NCI-H1694 (cell line): ENCODE measurements at regions not wholly inside any gene's neighbourhood (a gene's known extent, or its start where the extent isn't known, plus 50 kb on each side); places are given as distances from the start of the nearest gene placed in this dataset.
"Not testable (repeated sequence)": the region's sequence is repeated elsewhere in the genome, so short reads cannot be mapped to it uniquely, and the experiment has no call there.

Source experiments
- DNase-seq: peaks from one replicate; lab custom pipeline; 2025; lab: John Stamatoyannopoulos, UW

DNA sequence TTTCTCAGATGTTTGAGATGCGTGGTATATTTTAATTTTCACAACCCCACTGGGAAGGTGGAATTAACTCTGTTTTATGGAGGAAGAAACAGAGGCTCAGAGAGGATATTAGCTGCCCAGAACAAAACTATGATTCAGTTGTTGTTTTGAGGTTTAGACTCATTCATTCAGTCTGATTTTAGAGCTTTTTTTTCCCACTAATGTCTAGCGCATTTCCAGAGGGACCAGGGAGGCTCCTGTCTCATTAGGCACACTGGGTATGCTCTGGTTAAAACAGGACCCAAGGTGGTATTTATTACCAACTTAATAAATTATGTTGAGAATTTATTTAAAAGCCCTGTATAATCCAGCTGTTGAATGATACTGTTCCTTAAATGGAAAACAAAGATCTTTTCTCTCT, 272.0 kb upstream of the RGMA start:
- no peak for DNase-seq

DNA sequence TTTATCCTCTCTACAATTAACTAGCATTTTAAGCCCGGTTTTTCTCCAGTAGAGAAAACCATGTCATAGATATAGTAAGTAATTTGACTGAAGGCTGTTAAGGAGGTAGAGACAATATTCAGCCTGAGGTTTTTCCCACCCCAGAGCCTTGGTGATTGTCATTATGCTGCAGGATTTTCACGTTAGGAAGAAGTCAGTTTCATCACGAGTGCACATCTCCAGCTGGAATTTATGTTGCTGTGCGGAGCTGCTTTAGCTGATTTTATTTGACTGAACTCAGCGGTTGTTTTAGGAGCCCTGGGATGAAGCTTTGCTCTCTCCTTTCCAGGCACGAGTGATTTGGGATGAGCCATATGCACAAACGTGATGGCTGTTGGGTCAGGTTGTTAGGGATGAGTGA, 271.3 kb upstream of the RGMA start:
- no peak for DNase-seq

DNA sequence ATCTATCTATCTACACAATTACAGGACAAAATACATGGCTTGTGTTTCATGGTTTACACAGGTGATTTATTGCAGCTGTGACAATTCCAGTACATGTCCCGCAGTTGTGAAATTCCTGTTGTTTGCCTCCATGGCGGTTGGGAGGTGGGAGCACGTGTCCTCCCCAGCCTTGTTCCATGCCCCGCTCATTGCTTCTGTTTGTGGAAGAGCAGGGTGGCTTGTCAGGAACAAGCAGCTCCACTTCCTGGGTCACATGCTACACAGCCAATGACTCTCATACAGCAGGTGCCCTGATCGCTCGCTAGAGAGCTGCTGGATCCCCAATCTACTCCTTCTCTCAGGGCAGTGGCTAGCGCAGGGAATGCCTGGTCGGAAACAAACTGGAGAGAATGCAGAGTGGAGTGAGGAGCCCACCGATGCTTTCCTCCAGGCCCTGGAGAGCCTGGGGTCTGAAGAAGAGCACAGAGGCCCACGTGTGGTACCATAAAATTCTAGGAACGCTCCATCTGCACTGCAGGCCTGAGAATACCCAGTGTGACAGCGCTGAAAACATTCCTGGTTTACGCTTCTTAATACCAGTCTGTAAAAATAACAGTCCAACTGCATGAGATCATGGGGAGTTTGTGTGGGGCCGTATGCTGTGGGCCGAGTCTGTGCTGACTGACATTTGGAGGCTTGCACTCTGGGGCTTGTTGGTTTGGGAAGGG, 270.6 kb upstream of the RGMA start:
- no peak for DNase-seq

DNA sequence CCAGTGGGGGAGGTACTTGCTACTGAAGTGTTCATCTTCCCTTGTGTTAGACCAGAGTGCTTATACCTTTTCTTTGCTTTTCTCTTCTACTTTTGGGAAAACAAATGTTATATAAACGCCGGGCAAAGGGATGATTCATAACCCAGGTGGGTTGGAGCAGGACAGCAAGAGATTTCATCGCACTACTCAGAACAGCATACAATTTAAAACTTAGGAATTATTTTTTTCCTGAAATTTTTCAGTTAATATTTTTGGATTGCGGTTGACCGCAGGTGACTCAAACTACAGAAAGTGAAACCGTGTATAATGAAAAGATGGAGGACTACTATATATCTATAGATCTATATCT, 270.0 kb upstream of the RGMA start:
- DNase-seq = no peak

DNA sequence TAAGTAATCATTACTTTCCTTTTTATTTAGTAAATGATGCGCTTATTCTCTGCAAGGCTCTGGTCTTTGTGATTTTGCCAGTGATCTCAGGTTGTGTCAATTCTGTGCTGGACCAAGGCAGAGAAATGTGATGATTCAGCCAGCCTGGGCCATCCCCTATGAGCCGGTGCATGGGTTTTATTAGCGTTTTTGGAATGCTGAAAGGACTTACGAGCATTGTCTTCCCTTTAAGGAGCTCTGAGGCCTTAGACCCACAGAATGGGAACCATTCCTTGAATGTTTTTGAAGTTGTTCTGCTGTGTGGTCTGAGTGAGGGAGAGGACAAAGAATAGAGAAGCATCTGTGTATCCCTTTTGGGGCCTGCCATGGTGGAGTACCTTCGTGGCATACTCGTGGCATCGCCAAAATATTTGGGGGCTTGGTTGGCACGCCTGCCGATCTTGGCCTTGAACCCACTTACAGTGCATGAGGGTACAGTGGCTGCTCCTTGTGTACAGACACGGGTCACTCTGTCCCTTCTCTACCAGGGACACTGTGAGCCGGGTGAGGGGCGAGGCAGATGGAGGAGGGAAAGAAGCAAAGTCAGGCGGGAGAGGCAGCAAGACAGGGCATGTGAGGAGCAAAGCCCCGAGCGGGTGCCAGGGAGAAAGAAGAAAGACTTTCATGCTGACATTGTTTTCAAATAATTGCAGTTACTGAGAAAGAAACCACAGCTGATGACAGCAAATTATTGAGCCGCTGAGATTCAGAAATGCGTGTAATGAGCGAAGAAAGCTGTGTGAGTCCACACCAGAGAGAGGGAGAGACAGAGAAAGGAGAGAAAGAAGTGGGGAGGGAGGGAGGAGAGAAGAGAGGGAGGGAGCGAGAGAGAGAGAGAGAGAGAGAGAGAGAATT, 269.4 kb upstream of the RGMA start:
- DNase-seq = no peak

DNA sequence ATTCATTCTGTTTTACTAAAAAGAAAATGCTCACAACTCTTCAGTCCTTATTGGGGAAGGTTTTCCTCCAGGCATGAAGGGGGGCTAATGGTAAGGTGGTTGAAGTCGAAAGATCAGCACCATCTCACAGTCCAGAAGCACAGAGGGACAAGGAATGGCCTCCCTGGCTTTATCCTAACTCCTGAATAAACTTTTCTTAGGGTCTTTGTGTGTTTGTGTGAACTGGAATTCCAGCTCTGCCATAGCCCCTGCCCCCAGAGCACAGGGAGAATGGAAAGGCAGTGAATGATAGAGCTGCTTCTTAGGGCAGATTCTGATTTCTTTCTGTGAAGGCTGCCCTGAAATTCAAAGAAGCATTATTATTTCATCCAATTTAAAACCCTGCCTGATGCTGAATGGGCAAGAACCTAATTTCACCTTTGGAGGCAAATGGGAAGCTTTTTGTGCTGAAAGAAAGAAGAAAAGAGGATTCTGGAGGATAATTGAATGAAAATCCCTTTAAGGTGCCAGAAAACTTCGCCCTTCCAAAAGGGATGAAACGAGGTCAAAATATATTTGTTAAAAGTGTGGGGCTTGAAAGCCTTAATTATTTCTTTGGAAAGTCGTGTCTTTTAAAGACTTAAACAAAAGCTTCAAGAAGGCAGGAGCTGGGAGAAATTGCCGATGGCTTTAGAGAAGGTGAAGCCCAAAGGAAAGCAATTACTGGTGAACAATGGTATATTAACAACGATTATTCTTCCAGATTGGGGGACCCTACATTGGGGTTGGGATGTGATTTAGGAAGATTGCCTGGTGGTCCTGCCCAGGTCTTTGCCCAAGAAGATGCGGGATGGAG, 259.9 kb upstream of the RGMA start:
- DNase-seq = no peak

DNA sequence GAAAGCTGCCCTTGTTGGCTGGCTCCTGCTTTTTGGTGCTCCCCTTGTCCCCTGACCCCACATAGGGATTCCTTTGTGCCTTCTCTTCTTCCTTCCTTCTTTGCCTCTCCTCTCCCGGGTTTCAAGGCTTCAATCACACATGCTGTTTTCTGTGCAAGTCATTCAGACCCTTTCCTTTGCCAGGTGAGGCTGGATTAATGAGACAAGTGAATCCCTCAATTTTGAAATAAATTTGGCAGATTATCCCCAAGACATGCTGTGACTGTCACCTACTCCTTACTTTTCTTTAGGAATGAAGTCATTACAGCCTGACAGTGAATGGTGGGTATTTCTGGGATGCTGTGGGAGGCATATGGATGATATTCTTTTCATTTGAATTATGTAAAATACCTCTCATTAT, 259.0 kb upstream of the RGMA start:
- DNase-seq = no peak

DNA sequence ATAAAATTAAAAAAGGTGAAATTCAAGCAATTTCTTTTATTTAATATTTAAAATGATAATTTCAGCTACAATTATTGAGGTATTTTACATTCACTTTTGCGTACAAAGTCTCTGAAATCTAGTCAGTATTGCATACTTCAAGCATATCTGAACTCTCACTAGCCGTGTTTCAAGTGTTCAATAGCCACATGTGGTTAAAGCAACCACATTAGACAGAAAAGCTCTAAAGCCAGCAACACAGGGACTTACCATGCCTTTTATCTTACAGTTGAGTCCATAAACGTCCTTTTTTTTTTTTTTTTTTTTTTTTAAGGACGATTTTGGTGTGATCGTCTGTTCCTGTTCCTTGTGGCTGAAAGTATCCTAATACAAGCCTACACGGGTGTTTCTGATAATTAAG, 257.0 kb upstream of the RGMA start:
- DNase-seq = no peak

DNA sequence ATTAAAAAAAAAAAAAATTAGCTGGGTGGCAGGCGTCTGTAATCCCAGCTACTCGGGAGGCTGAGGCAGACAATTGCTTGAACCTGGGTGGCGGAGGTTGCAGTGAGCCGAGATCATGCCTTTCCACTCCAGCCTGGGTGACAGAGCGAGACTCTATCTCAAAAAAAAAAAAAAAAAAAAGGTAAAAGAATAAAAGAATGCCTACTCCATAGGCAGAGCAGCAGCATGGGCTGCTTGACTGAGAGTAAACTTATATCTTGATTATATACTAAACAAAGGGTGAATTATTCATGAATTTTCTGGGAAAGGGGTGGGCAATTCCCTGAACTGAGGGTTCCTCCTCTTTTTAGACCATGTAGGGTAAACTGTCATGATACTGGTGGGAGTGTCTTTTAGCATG, 254.4 kb upstream of the RGMA start:
- DNase-seq = not testable (repeated sequence)

DNA sequence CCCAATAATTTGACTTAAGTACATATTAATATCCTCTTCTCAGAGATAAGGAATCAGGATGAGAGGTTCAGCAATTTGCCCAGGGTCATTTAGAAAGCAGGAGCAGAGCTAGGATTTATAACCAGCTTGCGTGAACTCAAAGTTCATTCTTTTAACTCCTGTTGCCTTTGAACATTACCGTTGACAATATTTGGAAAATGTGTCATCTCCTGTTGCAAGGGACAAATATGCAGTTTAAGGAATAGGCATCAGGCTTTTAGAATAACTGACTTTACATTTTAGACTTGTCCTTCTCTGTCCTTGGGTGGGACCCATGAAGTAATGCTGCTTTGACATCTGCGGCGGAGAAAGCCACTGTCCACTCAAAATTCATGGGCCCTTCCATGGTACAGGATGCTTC, 252.2 kb upstream of the RGMA start:
- DNase-seq = no peak

DNA sequence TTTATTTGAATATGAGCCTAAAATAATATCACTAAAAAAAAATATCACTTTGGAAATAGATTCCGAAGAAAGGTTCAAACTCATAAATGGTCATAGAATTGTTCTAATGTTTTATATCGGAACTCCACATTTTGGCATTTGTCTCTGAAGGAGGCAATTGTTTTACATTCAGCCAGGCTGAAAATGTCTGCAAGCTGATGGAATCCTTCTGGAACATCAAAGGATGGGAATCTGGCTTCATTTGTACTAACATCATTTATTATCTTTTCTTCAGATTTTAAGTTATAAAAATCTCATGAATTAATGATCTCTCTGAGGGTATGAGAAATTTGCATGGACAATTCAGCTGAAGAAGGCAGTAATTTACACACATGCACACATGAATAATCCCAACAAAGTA, 251.4 kb upstream of the RGMA start:
- DNase-seq = no peak

DNA sequence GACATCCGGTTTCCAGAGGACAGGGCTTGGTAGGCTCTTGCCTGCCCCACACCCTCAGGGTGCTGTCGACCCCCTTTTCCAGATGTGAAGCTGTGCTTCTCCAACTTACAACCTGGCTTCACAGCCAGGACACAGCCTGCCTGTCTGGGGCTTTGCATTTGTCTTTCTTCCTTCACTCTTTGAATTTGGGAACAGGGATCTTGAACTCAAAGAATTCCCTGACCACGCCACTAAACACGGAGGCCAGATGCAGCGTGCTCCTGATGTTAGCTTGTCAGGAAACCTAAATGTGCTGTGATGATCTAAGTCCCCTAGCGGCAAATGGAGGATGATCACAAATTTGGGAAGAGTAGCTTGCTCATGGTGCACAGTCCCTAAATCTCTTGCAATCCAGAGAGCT, 244.8 kb upstream of the RGMA start:
- no peak for DNase-seq

DNA sequence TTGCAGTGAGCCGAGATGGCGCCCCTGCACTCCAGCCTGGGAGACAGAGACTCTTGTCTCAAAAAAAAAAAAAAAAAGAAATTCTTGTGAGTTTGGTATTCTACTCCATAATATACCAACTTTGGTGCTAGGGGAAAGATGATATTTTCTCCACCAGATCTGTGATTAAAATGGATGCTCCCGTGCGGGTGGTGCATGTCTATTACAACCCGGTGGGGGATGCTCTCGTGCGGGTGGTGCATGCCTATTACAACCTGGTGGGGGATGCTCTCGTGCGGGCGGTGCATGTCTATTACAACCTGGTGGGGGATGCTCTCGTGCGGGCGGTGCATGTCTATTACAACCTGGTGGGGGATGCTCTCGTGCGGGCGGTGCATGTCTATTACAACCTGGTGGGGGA, 244.1 kb upstream of the RGMA start:
- DNase-seq = not testable (repeated sequence)

DNA sequence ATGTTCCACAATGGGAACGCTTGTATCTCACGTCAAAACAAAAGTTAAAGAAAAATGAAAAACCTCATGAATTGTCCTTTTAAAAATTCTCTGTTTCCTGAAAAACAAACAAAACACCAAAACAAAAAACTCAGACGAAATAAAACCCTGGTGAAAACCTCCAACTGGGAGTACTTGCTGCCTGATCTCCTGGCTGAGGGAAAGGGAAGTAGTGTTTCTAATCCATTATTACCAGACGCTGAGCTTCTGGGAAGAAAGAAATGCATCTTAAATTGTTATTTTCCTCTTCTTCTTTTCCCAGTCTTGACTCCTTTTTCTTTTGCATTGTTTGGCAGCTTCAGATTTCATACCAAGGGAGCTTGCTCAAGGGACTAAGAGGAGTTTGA, 243.2 kb upstream of the RGMA start:
- DNase-seq = no peak

DNA sequence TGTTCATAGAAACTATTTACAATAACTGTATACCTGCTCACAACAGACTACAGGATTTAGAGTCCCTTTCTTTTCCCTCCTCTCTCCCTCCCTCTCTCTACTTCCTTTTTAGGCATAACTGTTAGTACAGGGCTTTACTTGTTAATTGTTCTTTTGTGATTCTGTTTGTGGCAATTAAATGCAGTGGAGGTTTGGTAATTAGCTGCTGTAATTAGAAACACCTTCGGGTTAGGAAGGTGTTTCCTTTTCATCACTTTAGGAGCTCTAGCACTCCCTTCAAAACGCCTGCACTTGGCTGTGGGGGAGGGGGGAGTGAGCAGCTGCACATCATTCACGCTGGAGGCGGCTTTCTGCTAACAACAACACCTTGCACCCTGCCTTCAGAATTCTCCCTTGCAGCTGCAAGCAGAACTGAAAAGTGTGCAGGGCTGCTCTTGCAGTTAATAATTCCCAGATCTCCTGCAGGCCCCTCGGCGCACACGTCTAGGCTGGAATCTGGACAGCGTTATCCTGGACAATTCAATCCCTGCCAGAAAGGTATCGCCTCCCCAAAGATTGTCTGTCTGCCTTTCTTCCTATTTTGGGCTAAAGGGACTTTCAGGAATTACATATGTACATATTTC, 242.6 kb upstream of the RGMA start:
- DNase-seq = no peak

DNA sequence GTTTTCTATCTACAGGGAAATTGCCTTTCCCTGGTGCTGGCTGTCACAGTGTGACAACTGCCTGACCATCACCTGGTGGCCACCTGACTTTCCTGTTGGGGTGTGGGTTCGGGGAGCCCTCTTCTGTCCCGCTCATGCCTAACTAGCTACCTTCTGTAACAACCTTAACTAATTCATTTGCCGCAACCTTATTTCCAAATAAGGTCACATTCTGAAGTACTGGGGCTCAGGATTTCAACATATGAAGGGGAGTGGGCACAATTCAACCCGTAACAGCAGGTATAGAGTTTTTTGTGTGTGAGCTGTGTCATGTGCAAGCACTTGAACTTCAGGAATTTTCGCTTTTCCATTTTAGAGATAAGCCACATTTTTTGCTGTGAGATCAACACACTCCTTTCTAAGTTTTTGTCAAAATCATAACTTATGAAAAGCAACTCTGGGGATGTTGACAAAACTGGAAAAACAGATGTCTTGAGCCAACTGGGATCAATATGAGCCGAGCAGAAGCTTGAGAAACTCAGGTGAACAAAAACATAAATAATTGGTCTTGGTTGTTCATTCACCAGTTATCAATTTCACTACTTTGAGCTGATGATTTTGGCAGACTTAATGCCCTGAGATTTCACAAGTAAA, 242.0 kb upstream of the RGMA start:
- no peak for DNase-seq

DNA sequence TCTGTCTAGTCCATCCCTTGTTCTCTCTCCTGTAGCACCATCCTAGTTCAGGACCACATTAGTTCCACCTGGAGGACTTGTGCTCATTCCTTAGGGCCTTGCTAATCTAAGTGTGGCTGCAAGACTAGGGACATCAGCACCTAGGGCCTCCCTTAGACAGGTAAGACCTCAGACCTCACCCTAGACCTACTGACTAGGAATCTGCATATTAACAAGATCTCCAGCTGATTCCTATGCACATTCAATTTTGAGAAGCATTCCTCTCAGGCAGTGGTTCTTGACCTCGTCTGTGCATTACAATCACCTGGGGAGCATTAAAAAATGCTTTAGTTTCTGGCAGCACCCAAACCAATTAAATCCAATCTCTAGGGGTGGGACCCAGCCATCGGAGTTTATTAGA, 238.4 kb upstream of the RGMA start:
- DNase-seq = no peak

DNA sequence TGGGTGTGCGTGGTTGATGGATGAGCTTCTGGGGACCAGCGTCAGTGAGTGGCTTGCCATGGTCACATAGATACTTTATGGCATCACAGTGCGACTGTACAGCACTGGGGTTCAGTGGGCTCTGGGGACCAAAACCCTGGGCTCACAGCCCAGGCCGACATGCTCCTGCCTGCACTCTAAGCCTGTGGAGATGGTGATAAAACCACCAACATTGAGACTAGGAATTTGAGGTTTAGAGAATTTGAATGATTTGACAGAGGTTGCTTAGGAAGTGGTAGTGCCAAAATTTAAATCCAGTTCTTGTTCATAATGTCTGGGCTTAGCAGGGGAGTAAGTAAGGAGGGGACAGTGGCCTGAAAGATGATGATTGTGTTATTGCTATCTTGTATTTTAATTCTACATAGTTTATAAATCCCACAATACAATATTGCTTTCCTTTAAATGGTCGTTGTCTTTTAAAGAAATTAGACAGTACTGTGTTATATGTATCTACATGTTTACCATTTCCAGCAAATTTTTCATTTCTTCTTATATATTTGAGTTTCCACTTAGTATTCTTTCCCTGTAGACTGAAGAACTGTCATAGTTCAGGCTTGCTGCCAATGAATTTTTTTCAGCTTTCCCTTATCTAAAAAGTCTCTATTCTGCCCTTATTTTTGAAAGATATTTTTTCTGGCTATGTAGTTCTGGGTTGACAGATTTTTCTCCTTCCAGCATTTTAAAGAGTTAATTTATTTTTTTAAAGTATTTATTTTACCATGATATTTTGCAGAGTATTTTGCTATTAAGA, 235.4 kb upstream of the RGMA start:
- no peak for DNase-seq

DNA sequence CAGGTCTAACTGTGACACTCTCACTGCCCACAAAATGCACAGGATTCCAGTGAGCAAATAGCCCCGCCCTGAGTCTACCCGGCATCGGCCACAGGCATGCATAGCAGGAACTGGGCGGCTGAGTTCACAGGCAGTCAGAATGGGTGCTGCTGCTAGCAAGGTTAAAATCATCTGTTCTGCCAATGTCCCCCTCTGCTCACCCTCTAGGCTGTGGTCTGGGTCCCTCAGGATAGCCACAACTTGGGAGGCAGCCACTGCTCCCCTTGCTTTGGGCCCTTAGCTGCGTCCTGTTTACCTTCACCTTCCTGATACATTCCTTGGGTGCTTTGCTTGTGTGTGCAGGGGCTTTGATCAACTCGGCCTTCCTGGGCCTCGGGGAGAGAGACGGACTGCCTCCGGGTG, 232.9 kb upstream of the RGMA start:
- no peak for DNase-seq

DNA sequence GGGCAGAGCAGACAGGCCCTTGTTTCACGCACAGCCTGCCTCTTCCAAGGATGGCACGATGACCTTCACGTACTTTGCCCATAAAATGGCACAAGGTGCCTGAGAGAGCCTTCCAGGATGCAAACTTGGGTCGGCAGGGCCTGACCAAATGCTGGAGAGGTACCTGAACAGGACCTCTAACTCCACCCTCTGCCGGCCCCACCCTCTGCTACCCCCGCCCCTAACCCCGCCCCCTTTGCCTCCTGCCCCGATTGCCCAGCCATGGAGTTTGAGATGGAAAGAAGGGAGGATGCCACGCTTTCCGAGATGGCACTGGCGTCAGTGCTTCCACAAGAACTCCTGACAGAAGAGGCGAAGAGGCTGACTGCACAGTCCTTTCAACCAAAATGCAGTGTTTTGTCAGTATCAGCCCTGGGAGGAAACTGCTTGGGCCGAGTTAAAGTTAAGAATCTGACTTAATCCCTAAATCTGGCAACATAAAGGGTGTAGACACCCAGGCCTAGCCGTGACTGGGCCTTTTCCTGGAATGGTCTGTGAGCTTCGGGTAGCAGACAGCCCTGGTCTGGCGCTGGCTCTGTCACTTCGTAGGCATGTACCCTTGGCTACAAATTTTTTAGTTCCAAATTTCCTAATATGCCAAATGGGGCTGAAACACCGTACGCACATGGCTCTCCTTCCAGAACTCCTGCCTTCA, 230.3 kb upstream of the RGMA start:
- DNase-seq = no peak

DNA sequence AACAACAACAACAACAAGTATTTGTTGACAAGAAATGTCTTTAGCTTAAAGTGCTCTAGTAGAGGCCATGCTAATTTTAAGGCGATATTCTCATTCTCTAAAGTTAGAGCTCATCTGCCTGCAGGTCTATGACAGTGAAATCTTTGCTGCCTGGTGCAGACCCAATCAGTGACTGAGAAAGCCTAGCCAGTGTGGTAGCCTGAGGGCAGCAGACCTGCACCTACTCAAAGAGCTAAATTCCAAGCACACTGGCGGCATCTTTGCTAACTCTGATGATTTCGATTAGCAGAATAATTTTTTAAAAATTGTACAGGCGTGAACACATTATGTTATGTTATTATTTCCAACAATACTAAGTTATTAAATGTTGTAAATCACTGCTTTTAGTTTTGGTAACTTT, 228.8 kb upstream of the RGMA start:
- no peak for DNase-seq
